Chondrocyte (in vitro differentiated cells): ENCODE measurements at regions not wholly inside any gene's neighbourhood (a gene's known extent, or its start where the extent isn't known, plus 50 kb on each side); places are given as distances from the start of the nearest gene placed in this dataset.
A peak's percentile ranks its signal among the peaks of the same experiment; 100 is the strongest.

Experiments used
- DNase-seq: peaks from one replicate; pipeline ENCODE4 v3.0.0; 2021; ENCODE audit warnings: mixed read lengths, low spot score
- H3K27ac Mint-ChIP-seq: one replicate; pipeline ENCODE4 v1.8.0; 2021; ENCODE audit warnings: mild to moderate bottlenecking, moderate library complexity, mixed read lengths; ENCODE audit not compliant: unreplicated experiment
- H3K27me3 Mint-ChIP-seq: 2 replicates; pipeline ENCODE4 v1.8.0; 2021; ENCODE audit warnings: low read depth, mixed read lengths
- H3K36me3 Mint-ChIP-seq: 2 replicates; pipeline ENCODE4 v1.8.0; 2021; ENCODE audit warnings: low read depth, mixed read lengths
- H3K4me1 Mint-ChIP-seq: 2 replicates; pipeline ENCODE4 v1.8.0; 2021; ENCODE audit warnings: low read depth, mild to moderate bottlenecking, mixed read lengths
- H3K4me3 Mint-ChIP-seq: one replicate; pipeline ENCODE4 v1.8.0; 2021; ENCODE audit warnings: mild to moderate bottlenecking, moderate library complexity, mixed read lengths; ENCODE audit not compliant: unreplicated experiment
- H3K9me3 Mint-ChIP-seq: 2 replicates; pipeline ENCODE4 v1.8.0; 2021; ENCODE audit warnings: low read depth, mixed read lengths
- TF ChIP-seq, protein P1 (sequence below): fragments of 200-600 bp; sonication (generic); IDR thresholded peaks from 2 replicates; pipeline ENCODE4 v1.5.0; 2021; ENCODE audit warnings: antibody characterized with exemption, mild to moderate bottlenecking, moderate library complexity

DNA sequence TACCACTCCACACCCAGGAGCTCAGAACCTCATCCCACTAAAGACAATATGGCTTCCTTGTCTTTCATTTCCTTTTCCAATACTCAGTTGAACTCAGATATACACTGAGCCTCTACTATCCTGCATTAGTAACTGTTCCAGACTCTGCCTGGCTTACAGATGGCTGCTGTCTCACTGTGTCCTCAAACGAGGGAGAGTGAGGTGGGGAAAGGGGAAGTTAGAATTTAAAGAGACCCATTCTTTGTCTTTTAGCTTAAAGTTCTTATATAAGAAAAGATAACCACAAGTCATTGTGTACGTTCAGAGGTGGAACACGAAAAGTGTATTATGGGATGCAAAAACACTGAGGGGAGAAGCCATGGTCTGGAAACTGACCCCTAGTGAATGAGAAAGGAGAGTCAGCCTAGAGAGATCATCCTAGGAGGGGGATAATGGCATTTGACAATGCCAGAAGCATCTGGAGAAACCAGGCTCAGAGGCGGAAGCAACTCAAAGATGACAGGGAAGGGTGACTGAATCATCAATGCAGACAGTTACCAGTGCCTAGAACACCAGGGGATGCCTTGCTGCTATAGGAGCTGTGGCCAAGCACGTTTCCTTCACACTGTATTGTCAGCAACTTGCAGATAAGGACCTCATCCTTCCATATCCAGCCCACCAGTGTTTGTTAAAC is 170.7 kb downstream of the CYRIA start:
- TF ChIP-seq, protein P1, sequence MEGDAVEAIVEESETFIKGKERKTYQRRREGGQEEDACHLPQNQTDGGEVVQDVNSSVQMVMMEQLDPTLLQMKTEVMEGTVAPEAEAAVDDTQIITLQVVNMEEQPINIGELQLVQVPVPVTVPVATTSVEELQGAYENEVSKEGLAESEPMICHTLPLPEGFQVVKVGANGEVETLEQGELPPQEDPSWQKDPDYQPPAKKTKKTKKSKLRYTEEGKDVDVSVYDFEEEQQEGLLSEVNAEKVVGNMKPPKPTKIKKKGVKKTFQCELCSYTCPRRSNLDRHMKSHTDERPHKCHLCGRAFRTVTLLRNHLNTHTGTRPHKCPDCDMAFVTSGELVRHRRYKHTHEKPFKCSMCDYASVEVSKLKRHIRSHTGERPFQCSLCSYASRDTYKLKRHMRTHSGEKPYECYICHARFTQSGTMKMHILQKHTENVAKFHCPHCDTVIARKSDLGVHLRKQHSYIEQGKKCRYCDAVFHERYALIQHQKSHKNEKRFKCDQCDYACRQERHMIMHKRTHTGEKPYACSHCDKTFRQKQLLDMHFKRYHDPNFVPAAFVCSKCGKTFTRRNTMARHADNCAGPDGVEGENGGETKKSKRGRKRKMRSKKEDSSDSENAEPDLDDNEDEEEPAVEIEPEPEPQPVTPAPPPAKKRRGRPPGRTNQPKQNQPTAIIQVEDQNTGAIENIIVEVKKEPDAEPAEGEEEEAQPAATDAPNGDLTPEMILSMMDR, result no peak
- Mint-ChIP-seq H3K4me3 (no peak overlapping the region), H3K27me3 (peaks cover 20% of the 10 kb centered on the region), H3K36me3 (no peaks in the 10 kb centered on the region), H3K9me3 (no peaks in the 10 kb centered on the region), H3K4me1 (no peaks in the 10 kb centered on the region), H3K27ac (no peak overlapping the region)
- DNase-seq, result no peak

- DNase-seq, result no peak
- Mint-ChIP-seq H3K27me3 (peaks cover 22% of the 10 kb centered on the region), H3K4me3 (no peak overlapping the region), H3K4me1 (no peaks in the 10 kb centered on the region), H3K36me3 (no peaks in the 10 kb centered on the region), H3K27ac (no peak overlapping the region), H3K9me3 (no peaks in the 10 kb centered on the region)
- TF ChIP-seq, protein P1, result no peak
These were observed 171.8 kb downstream of the CYRIA start for GRCh38 chr2:16493788-16494187.

DNA sequence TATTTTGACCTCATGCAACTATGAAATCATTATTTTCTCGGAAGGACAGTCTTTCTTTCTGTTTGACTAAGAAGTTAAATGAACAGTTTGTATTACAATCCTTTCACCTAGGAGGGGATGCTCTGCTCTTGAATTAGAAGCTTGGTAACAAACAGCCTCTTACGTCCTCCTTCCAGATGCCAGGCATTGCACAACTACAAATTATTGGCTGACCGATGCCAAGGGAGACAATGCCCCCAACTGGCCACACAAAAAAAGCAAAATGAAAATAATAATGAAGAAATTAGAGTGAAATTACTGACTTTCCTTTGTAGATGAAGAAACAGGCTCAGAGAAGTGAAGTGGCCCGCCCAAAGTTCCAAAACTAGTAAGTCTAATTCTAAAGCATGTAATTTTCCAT is 177.9 kb downstream of the CYRIA start:
- Mint-ChIP-seq H3K9me3 (no peaks in the 10 kb centered on the region), H3K36me3 (no peaks in the 10 kb centered on the region), H3K27ac (no peak overlapping the region), H3K4me1 (no peaks in the 10 kb centered on the region), H3K4me3 (no peak overlapping the region), H3K27me3 (peaks cover 27% of the 10 kb centered on the region)
- no peak for DNase-seq
- TF ChIP-seq, protein P1, result peak; percentile 78

GRCh38 chr2:16485251-16485650 is 180.4 kb downstream of the CYRIA start:
- Mint-ChIP-seq H3K9me3 (no peaks in the 10 kb centered on the region), H3K36me3 (no peaks in the 10 kb centered on the region), H3K4me1 (no peaks in the 10 kb centered on the region), H3K27me3 (peaks cover 18% of the 10 kb centered on the region), H3K4me3 (no peak overlapping the region), H3K27ac (no peak overlapping the region)
- DNase-seq, result no peak
- TF ChIP-seq, protein P1, result no peak

- DNase-seq, result no peak
- no peaks in the 10 kb centered on the region for H3K36me3 Mint-ChIP-seq
- peaks cover 17% of the 10 kb centered on the region for H3K27me3 Mint-ChIP-seq
- no peaks in the 10 kb centered on the region for H3K9me3 Mint-ChIP-seq
- H3K4me3 Mint-ChIP-seq, result no peak overlapping the region
- H3K27ac Mint-ChIP-seq, result no peak overlapping the region
- TF ChIP-seq, protein P1, result no peak
- H3K4me1 Mint-ChIP-seq, result no peaks in the 10 kb centered on the region
These were observed 183.2 kb downstream of the CYRIA start for GRCh38 chr2:16482460-16482859.
